ENCODE measurements at regions not wholly inside any gene's neighbourhood (a gene's known extent, or its start where the extent isn't known, plus 50 kb on each side); places are given as distances from the start of the nearest gene placed in this dataset.

GRCh38 chr6:156434049-156434794, 343.0 kb upstream of the ARID1B start:
- no peak for ATAC-seq
- Histone ChIP-seq H3K27ac (ENCODE audit: low read depth, low read length) (no peak overlapping the region), H3K36me3 (ENCODE audit: control insufficient read depth in 1 of 2, insufficient read depth in 2 of 2, low read length in 2 of 2) (no peaks in the 10 kb centered on the region), H3K27me3 (ENCODE audit: insufficient read depth, low read length) (no peaks in the 10 kb centered on the region), H3K9me2 (ENCODE audit: insufficient read depth) (no peaks in the 10 kb centered on the region), H3K4me3 (replicated peaks in 1 of 2; ENCODE audit: low read depth in 1 of 2, low read length in 2 of 2) (no peak overlapping the region), H4K20me1 (ENCODE audit: insufficient read depth) (no peaks in the 10 kb centered on the region), H3K9me3 (ENCODE audit: control insufficient read depth in 1 of 2, insufficient read depth in 1 of 2, low read depth in 1 of 2, low read length in 2 of 2) (no peaks in the 10 kb centered on the region), H3K9ac (ENCODE audit: low read length) (no peak overlapping the region), H3K79me2 (ENCODE audit: insufficient read depth, low read length) (no peaks in the 10 kb centered on the region), H2AFZ (ENCODE audit: low read depth, low read length, poor library complexity, severe bottlenecking) (no peak overlapping the region), H3K4me1 (ENCODE audit: control insufficient read depth in 1 of 2, insufficient read depth in 2 of 2, low read length in 2 of 2) (no peaks in the 10 kb centered on the region), H3K4me2 (ENCODE audit: low read length) (no peak overlapping the region)
- DNase-seq (ENCODE audit: low read depth, low spot score) = no peak
- intact Hi-C loops (cut with micrococcal nuclease) = no loop called here
- ChIA-PET RAD21 (ENCODE audit: low non-redundant PET in 1 of 2, low total read pairs in 2 of 2, uncharacterized antibody in 2 of 2, unreplicated experiment in 2 of 2) (no interaction called here), POLR2A (no interaction called here), CTCF (no interaction called here)
- no peak for TF ChIP-seq POLR2A (IDR thresholded peaks at IDR 0.05; ENCODE audit: borderline replicate concordance, extremely low read depth, insufficient read depth, insufficient read length)
- no peak for TF ChIP-seq POLR2AphosphoS5 (IDR thresholded peaks at IDR 0.05; ENCODE audit: low read depth, low read length)
- no peak for TF ChIP-seq ZNF274 (IDR thresholded peaks at IDR 0.05; ENCODE audit: low read depth, low read length)
- BruUV-seq (replicated peaks) = no TSS peak

GRCh38 chr6:156432543-156432942, 344.6 kb upstream of the ARID1B start:
- Histone ChIP-seq H3K9me2 (ENCODE audit: insufficient read depth) (no peaks in the 10 kb centered on the region), H3K4me1 (ENCODE audit: control insufficient read depth in 1 of 2, insufficient read depth in 2 of 2, low read length in 2 of 2) (no peaks in the 10 kb centered on the region), H3K4me3 (replicated peaks in 1 of 2; ENCODE audit: low read depth in 1 of 2, low read length in 2 of 2) (no peak overlapping the region), H3K9ac (ENCODE audit: low read length) (no peak overlapping the region), H2AFZ (ENCODE audit: low read depth, low read length, poor library complexity, severe bottlenecking) (no peak overlapping the region), H3K27me3 (ENCODE audit: insufficient read depth, low read length) (no peaks in the 10 kb centered on the region), H3K4me2 (ENCODE audit: low read length) (no peak overlapping the region), H3K27ac (ENCODE audit: low read depth, low read length) (no peak overlapping the region), H3K79me2 (ENCODE audit: insufficient read depth, low read length) (no peaks in the 10 kb centered on the region), H3K36me3 (ENCODE audit: control insufficient read depth in 1 of 2, insufficient read depth in 2 of 2, low read length in 2 of 2) (no peaks in the 10 kb centered on the region), H3K9me3 (ENCODE audit: control insufficient read depth in 1 of 2, insufficient read depth in 1 of 2, low read depth in 1 of 2, low read length in 2 of 2) (no peaks in the 10 kb centered on the region), H4K20me1 (ENCODE audit: insufficient read depth) (no peaks in the 10 kb centered on the region)
- intact Hi-C loops (cut with micrococcal nuclease) = no loop called here
- ATAC-seq = no peak
- DNase-seq (ENCODE audit: low read depth, low spot score) = no peak
- no TSS peak for BruUV-seq (replicated peaks)
- ChIA-PET CTCF (no interaction called here), RAD21 (ENCODE audit: low non-redundant PET in 1 of 2, low total read pairs in 2 of 2, uncharacterized antibody in 2 of 2, unreplicated experiment in 2 of 2) (no interaction called here), POLR2A (no interaction called here)
- TF ChIP-seq SP1 (IDR thresholded peaks at IDR 0.05; ENCODE audit: low read depth) = no peak
- no peak for TF ChIP-seq EGR1 (IDR thresholded peaks at IDR 0.05; ENCODE audit: low read depth)
- TF ChIP-seq RAD21 (IDR thresholded peaks at IDR 0.05; ENCODE audit: low read depth) = no peak
- no peak for TF ChIP-seq EZH2 (IDR thresholded peaks at IDR 0.05)
- no peak for TF ChIP-seq YY1 (IDR thresholded peaks at IDR 0.05; ENCODE audit: extremely low read depth, insufficient replicate concordance, low read depth, low read length)
- no peak for TF ChIP-seq EZH2phosphoT487 (IDR thresholded peaks at IDR 0.05; ENCODE audit: borderline replicate concordance)
- TF ChIP-seq ZFX (IDR thresholded peaks at IDR 0.05) = no peak
- no peak for TF ChIP-seq TCF7L2 (IDR thresholded peaks at IDR 0.05; ENCODE audit: borderline replicate concordance, extremely low read depth, insufficient read depth, insufficient read length)
- no peak for TF ChIP-seq JUND (IDR thresholded peaks at IDR 0.05)
- TF ChIP-seq ZNF274 (IDR thresholded peaks at IDR 0.05; ENCODE audit: low read depth, low read length) = no peak
- no peak for TF ChIP-seq CEBPB (IDR thresholded peaks at IDR 0.05; ENCODE audit: low read depth)
- no peak for TF ChIP-seq FOSL1 (IDR thresholded peaks at IDR 0.05; ENCODE audit: low read depth)
- TF ChIP-seq REST (IDR thresholded peaks at IDR 0.05; ENCODE audit: low read depth) = no peak
- no peak for TF ChIP-seq ELF1 (IDR thresholded peaks at IDR 0.05; ENCODE audit: borderline replicate concordance, low read depth)
- no peak for TF ChIP-seq CBX3 (IDR thresholded peaks at IDR 0.05; ENCODE audit: low read depth)
- no peak for TF ChIP-seq ATF3 (IDR thresholded peaks at IDR 0.05)
